Glomerular visceral epithelial cell (primary cell): ENCODE measurements at regions not wholly inside any gene's neighbourhood (a gene's known extent, or its start where the extent isn't known, plus 50 kb on each side); places are given as distances from the start of the nearest gene placed in this dataset.
"Not testable (repeated sequence)": the region's sequence is repeated elsewhere in the genome, so short reads cannot be mapped to it uniquely, and the experiment has no call there.

Experiments used
- DNase-seq: peaks from one replicate; pipeline ENCODE4 v3.0.0-alpha.2; 2016; ENCODE audit errors: extremely low spot score

- DNase-seq = no peak
Observed at GRCh38 chr4:28385801-28386200, 1525.2 kb downstream of the STIM2 start.

- no peak for DNase-seq
Observed at GRCh38 chr4:28386776-28387175, 1526.1 kb downstream of the STIM2 start.

DNA sequence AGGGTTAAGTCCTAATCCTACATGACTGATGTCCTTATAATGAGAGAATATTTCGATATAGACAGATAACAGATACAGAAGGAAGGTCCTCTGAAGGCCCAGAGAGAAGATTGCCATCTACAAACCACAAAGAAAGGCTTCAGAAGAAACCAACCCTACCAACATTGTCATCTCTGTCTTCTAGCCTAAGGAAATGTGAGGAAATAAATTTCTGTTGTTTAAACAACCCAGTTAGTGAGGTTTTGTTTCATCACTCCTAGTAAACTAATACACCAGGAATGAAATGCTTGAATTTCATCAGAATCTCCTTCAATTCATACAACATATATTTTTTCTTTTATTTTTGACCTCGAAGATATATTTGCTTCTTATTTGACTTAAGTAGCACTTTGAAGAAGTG, 1527.8 kb downstream of the STIM2 start:
- no peak for DNase-seq

- DNase-seq = no peak
Observed at GRCh38 chr4:28391877-28392276, 1531.2 kb downstream of the STIM2 start.

GRCh38 chr4:28402751-28403150, 1542.1 kb downstream of the STIM2 start:
- DNase-seq = no peak

GRCh38 chr4:28421221-28421620, 1560.6 kb downstream of the STIM2 start:
- DNase-seq = no peak

- no peak for DNase-seq
Observed at GRCh38 chr4:28426251-28426650, 1565.6 kb downstream of the STIM2 start.

- DNase-seq = no peak
Observed at GRCh38 chr4:28427306-28428085, 1566.9 kb downstream of the STIM2 start.

GRCh38 chr4:28432348-28433025, 1571.8 kb downstream of the STIM2 start:
- no peak for DNase-seq

DNA sequence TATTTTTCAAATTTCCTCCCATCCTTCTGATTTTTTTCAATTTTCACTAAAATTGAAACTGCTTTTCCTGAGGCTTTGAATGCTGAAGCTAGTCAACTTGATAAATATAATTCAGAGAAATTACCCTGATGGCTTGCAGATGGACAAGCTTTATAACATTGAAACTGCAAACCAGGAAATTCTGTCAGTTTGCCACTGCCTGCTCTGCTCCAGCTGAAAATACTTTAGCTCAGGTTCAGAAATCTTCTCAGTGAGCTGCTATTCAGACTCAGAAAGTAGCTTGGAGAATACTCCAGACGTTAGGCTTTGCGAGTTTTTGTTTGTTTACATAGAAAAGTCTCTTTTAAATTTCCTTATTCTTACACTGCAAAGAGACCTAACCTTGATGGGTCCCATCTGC, 1574.7 kb downstream of the STIM2 start:
- no peak for DNase-seq

GRCh38 chr4:28436191-28437080, 1575.8 kb downstream of the STIM2 start:
- no peak for DNase-seq

DNA sequence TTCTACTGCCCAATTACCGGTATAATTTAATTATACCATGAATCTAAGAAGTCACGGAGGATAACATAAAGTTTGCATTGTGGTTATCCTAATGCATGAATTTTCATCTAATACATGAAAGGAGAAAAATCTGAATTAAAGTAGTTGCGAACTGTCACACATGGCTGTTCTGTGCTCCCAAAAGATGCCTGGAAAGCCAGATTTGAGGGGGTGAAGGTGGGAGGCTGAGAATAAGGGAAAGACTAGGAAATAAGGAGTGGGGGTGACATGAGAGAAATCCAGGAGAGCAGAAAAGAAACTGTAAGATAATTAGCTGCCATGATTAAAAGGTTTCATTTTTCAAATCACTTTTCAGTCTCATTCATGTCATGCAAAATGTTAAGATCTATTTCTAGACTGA, 1582.7 kb downstream of the STIM2 start:
- no peak for DNase-seq

- no peak for DNase-seq
Observed at GRCh38 chr4:28443801-28444412, 1583.3 kb downstream of the STIM2 start.

- no peak for DNase-seq
Observed at GRCh38 chr4:28444886-28445496, 1584.3 kb downstream of the STIM2 start.

DNA sequence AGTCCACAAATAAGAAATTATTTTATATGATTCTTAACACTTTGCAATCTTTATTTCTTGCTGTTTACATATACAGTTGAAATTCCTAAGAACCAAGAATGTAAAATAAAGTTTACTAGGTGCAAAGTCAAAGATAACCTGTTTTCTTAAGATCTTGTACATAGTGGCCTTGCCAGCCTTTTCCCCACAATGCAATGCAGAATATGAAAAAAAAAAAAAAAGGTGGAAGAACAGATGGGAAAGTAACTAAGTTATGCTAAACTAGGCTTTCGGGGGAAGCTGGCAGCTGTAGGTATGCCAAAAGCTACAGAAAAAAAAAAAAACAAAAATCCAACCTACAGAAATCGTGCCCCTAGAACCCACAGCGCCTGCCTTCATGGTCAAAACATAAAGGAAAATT, 1588.4 kb downstream of the STIM2 start:
- no peak for DNase-seq

GRCh38 chr4:28451346-28451745, 1590.7 kb downstream of the STIM2 start:
- DNase-seq = no peak

- DNase-seq = no peak
Observed at GRCh38 chr4:28462766-28463700, 1602.4 kb downstream of the STIM2 start.

- no peak for DNase-seq
Observed at GRCh38 chr4:28464823-28465222, 1604.2 kb downstream of the STIM2 start.

DNA sequence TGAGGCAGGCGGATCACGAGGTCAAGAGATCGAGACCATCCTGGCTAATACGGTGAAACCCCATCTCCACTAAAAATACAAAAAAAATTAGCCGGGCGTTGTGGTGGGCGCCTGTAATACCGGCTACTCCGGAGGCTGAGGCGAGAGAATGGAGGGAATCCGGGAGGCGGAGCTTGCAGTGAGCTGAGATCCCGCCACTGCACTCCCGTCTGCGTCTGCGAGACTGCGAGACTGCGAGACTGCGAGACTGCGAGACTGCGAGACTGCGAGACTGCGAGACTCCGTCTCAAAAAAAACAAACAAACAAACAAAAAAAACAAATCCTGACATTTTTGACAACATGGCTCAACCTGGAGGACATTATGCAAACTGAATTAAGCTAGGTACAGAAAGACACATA, 1606.2 kb downstream of the STIM2 start:
- DNase-seq = not testable (repeated sequence)

DNA sequence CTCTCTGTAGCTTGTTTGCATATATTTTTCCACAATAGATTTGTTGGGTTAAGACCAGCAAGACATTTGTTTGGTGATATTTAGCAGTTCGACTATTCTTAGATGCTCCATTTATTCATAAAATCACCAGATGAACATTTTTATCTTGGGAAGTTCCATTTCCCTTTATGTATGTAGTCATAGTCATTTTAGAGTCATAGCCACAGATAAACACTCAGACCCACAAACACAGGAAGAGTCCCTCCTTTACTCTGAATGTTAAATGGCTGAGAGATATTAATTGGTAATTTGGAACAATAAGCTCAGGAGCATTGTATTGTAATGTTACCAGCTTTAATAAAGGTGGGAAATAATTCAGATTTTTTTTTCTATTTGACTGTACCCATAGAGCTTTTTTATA, 1608.7 kb downstream of the STIM2 start:
- DNase-seq = no peak
